NB4 (cell line): ENCODE measurements at regions not wholly inside any gene's neighbourhood (a gene's known extent, or its start where the extent isn't known, plus 50 kb on each side); places are given as distances from the start of the nearest gene placed in this dataset.

ENCODE experiments used
- CTCF ChIP-seq: IDR thresholded peaks from one replicate; pipeline ENCODE4 v1.5.1; 2012; ENCODE audit warnings: low read depth, low read length
- POLR2A ChIP-seq: IDR thresholded peaks from 2 replicates; pipeline ENCODE4 v1.6.1; 2011; ENCODE audit warnings: mild to moderate bottlenecking; ENCODE audit not compliant: insufficient read length; ENCODE audit errors: extremely low read depth
- TF ChIP-seq, protein P1 (sequence below): IDR thresholded peaks from 2 replicates; pipeline ENCODE4 v1.6.1; 2011; ENCODE audit warnings: low read depth, low read length

GRCh38 chr4:43399726-43400125 lies 507.2 kb downstream of the GRXCR1 start:
- TF ChIP-seq POLR2A, result no peak
- TF ChIP-seq CTCF, result no peak
- TF ChIP-seq, protein P1, sequence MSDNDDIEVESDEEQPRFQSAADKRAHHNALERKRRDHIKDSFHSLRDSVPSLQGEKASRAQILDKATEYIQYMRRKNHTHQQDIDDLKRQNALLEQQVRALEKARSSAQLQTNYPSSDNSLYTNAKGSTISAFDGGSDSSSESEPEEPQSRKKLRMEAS, result no peak
